ENCODE measurements at regions not wholly inside any gene's neighbourhood (a gene's known extent, or its start where the extent isn't known, plus 50 kb on each side); places are given as distances from the start of the nearest gene placed in this dataset.

DNA sequence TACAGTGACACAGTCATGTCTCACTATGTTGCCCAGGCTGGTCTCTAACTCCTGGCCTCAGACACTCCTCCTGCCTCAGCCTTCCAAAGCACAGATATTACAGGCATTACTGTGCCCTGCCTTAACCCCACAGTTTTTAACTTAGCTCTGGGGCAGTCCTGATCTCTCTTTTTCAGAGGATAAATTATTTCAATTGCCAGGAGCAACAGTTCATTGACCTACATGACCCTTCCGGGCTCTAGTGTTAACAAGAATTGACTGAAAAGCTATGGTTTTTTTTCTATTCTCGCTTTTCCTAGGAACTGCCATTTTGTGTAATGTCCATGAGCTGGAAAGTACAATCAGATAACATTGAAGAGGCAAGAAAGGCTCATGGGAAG is 92.8 kb downstream of the HNRNPLL start:
- DNase-seq, result no peak

DNA sequence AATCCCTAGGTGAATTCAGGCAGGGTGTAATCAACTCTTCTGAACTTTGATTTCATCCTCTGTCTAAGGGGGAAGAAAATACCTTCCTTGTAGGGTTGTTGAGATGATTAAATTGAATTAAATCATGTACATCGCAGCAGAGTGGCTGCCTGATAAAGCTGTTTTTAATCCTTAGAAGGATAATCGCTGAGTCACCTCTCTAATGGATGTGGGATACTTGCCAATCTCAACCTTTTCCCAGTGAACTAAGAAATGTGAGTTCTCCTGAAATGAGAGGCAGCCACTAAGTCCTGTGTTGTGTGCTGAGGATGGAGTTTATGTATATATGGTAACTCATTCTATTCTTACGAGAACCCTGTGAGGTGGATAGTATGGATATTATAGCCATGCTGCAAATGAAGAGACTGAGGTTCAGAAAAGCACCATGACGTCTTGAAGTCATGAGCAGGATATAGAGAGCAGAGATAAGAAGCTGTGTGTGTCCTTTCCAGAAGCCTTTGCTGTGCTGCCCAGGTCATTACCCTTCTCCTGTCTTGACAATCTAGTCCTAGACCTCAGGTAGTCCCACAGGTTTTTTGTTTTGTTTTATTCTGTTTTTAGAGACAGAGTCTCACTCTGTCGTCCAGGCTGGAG is 93.3 kb downstream of the HNRNPLL start:
- no peak for DNase-seq

DNA sequence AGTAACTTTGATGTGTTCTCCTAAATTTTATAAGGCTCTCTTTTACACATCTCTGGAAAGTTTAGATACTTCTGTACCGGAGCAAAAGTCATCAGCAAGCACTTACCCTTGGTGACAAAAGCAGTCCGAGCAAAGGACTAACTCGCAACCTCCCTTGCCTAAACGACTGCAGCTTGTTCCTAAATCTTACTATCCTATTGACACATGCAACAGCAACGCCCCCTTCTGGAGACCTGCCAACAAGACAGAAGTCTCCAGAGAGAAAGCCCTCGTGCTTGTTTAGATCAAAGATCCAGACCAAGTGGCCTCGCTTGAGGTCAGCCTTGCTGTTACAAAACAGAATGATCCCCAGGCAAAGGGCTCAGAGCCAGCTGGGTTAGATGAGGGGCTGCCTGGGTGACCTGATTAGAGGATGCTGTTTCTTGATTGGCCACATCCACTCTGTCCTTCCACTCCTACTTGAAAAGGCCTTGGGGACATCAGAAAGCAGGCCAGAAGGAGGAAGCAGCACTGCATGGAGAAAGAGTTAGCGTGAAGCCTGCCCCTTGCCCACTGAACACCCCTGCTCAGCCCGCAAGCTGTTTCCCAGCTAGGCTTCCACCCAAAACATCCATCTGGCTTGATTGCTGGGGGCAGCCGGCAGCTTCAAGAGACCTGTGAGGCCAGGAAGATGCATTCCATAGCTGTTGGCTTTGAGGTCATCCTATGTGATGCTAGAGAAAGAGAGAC is 94.3 kb downstream of the HNRNPLL start:
- peak; percentile 78 for DNase-seq

DNA sequence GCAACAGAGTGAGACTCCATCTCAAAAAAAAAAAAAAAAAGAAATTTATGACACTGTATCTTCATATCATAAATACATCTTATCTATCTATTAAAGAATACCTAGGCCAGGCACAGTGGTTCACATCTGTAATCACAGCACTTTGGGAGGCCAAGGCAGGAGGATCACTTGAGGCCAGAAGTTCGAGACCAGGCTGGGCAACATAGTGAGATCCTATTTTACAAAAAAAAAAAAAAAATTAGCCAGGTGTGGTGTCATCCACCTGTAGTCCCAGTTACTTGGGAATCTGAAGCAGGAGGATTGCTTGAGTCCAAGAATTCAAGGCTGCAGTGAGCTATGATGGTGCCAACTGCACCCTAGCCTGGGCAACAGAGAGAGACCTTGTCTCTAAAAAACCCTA is 95.0 kb downstream of the HNRNPLL start:
- DNase-seq, result no peak

DNA sequence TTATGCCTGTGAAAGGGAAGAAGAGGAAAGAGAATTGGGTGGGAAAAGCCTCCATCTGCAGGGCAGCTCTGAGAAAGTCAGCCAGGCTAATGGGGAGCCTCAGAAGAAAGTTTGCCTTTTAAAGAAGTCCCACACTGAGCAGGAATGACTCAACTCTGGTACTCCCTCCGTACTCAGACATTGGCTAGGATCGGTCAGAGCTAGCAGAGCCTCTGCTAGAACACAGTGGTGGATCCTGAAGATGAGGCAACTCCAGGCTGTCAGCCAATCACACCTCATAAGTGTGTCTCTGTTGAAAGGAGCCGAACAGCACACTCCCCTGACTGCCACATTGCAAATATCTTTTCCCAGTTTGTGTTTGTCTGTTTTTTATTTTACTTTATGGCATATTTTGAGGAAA is 96.9 kb downstream of the HNRNPLL start:
- DNase-seq, result no peak

DNA sequence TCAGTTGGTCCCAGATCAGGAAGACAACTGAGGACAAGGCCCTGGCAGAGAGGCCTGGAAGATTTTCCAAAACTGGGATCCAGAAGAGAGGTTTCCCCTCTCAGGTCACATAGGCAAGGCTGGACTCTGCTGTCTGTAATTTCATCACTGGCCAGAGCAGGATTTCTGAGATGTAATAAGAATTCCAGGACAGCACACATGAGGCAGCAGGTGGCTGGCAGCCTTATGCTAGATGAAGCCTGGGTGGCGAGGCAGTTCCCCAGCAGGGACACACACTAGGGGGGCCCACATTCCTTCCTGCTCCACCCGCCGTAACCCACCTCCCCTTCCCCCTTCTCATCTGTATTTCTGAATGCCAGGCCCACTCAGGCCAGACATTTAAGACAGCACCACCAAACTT is 98.6 kb downstream of the HNRNPLL start:
- DNase-seq, result no peak

DNA sequence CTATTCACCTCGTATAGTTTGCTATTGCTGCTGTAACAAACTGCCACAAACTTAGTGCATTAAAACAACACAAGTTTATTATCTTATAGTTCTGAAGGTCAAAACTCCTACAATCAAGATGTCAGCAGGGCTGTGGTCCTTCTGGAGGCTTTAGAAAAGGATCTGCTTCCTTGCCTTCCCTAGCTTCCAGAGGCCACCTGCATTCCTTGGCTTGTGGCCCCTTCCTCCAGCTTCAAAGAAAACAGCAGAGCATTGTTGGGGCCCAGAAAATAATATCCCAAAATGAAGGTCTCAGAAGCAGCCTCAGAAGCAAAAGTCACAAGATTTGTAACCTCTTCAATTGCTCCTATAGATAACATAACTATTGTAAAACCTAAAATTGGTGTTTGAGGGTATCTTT is 100.6 kb downstream of the HNRNPLL start:
- no peak for DNase-seq

DNA sequence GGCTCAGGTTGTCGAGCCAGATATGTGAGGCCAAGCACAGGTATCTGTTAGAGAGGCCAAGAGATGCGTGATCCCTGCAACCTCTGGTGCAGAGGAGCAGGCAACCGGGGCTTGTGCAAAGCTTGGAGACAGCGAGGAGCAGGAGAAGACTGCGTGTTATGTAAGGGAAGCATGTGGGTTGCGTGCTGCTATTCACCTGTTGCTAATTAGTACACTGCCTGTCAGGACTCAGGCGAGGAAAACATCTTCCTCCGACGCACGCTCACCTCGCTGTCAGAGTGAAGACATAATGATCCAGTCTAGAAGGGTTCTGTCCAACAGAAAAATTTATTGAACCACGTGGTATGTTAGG is 102.5 kb downstream of the HNRNPLL start:
- no peak for DNase-seq

DNA sequence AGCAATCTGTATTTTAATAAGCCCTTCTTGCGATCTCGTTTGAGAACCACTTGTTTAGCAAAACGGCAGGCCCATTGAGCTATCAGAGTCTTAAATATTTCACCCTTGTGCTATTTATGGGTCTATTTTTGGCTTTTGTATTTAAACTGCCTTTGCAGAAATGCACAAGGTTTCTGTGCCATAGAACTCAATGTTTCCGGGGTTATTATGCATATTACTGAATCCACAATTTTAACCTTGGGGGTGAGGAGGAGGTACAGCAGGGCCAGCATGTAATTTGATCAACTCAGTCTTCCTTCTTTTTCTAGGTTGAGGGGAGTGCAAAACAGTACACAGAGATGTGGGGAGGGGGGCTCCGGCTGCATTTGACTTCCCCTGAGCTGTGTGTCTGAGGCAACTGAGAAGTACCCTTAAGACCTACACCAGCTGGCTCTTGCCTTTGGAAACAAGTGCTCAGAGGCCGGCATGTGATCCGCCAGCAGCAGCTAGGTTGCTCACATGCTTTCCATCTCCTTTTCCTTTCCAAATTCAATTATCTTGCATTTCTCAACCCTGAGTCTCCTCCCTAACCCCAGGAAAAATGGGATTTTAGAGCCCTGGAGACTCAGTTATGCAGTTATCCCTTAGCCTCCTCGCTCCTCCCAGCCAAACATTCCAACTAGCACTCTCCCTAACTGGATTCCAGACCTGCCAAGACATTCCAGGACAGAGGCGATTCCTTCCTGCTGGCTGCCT is 103.0 kb downstream of the HNRNPLL start:
- DNase-seq, result no peak

DNA sequence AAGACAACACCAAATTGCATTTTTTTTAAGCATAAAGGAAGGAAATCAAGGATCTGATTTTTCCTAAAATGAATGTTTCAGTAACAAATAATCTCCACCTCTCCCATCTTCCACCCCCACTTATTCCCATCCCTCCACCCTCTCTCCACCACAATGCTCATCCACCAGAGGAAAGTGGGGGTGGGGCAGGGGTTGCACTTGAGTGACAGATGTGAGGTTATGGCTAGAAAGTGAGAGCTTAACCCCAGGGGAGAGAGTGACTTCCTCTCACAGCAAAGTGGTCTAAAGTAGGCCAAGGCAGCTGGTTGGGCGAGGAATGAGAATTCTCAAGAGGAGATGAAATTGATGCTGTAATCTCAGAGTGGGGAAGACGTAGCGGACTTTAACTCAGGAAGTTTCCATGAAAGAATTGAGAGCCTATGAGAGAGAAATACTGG is 104.7 kb downstream of the HNRNPLL start:
- DNase-seq, result no peak

DNA sequence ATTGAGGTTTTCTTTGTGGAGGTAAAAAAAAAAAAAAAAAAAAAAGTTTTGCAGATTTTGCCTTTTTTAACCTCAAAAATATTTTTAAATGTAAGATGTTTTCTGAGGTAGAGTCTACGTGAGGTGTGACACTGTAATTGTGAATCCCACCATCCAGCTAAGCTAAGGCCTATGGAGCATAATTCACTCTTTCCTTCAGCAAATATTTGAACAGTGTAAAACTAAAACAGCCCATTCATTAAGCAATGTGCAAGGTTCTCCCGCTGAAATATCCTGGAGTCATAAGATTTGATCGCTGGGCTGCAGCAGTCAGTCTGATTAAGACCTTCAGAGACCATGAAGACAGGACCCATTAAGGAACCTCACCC is 105.1 kb downstream of the HNRNPLL start:
- DNase-seq, result no peak

DNA sequence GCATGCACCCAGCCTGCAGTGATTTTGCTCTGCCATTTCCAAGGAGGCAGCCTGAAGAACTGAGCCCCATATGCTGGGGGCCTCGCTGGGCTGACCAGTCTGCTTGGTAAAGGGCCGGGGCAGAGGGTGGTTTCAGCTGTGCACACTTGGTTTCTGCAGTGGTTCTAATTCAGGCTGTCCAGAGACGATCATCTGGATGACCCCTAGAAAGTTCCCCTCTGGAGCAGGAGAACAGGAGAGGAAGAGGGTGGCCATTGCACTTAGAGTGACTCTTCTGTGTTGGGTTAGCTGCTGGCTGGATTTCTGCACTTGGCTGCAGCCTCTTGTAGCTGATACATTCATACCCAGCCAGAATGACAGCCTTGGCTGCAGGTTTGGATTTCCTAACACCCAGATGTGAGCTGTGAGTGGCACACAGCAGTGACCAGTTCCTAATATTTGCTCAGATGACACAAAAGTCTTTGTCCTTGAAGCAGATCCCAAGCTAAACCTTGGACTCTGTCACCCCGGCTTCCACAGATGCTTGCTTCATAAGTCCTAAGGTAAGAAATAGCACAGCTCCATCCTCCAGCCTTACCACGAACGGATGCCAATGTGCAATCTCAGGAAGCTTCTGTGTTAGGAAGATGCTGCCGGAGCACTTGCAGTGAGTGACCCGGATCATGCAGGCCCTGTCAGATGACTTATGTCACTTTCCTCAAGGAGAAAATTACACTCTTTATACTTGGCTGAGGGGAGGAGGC is 105.6 kb downstream of the HNRNPLL start:
- no peak for DNase-seq

DNA sequence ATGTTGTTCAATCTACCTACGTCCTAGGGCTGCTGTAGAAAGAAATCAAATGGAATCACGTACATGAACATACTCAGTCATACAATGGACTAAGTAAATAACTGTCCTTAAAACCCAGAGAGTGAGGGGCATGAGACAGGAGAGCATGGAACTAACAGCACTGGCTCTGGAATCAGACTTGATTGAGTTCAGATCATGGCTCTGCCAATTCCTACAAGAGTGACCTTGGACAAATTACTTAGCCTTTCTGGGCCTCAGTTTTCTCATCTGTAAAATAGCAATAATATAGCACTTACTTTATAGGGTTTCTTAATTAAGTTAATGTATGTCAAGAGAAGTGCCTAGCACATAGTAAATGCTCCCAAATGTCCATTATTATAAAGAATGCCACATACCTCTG is 106.8 kb downstream of the HNRNPLL start:
- DNase-seq, result no peak

DNA sequence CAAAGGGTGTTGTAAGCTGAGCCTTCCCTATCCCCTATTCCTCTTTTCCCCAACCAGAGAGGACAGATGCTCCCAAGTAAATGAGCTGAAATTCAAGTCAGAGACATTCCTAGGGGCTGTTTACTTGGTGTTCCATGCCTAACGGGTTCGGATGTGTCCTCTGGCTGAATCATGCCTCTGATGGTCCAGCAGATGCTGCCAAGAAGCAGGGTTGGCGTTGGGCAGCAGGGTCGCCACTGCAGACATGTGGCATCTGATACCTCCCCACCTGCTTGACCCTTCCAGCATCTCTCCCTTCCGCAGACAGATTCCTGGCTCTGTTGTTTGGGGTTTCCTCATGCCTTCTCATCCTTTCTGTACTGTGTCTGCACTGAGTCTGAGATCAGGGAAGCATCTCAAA is 108.3 kb downstream of the HNRNPLL start:
- DNase-seq, result no peak

DNA sequence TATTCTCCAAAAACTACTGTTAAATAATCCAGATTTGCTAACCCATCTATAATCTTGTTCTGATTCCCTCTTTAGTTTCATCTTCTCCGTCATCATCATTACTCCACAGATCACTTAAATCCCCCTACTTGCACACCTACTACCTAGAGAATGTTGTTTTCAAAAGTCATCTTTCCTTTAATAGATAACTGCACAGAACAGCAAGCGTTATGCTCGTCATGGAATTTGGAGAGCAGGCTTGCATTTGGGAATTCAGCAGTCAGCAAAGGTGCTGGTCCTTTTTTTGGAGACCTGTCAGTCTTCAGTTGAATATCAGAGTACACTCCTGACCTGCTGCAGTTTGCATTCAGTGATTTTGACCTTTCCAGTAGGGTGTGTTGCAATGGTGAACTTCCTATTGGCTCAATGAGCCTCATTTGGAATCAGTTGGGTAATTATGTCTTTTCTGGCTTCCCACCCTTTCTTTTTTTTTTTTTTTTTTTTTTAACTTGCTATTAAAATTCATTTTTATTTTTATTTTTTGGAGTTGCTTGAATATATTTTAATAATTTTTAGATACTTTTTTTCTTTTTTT is 110.6 kb downstream of the HNRNPLL start:
- no peak for DNase-seq

DNA sequence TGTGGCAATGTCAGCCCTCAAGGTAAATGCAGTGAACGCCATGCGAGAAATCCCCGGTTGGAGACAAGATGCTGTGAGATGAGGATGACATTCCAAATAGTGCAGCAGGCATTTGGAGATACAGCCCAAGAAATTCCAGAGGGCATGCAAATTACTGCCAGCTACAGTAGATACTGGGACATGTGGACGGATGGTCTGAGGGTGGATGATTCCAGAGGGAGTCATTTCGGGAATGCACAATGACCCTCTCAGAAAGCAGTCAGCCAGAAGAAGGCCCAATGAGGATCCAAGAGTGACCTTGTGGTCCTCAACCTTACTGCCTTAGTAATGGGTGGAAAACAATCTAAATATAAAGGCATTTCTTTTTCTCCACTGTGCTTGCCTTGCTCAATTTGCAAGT is 111.3 kb downstream of the HNRNPLL start:
- no peak for DNase-seq

DNA sequence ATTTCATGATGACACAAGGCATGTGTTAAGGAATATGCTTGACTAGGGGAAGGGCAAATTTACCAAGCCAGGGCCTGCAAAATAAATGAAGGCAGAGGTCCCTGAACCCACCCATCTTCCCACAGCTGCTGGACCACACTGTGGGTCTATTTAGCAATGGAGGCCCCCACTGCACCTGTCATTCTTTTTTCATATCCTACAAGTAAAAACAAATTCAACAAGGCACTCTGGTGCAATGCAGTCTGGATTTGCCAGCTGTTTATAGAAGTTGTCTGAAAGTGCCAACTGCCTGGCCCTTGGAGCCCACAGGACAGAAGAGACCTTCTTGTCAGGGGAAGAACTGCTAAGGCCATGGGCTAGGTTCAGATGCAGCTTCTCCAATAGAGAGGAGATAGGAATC is 112.8 kb upstream of the ATL2 start:
- no peak for DNase-seq

DNA sequence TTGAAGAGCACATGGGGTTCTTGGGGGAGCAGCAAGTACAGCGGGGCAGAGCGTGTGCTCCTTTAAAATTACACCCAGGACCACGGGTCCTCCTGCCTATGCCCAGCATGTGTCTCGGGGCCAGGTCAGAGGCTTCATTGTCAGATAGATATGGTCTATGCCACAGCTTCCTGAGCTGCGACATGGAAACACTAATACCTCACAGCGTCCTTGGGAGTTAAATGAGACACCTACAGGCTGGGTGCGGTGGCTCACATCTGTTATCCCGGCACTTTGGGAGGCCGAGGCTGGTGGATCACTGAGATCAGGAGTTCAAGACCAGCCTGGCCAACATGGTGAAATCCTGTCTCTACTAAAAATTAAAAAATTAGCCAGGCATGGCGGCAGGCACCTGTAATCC is 110.8 kb upstream of the ATL2 start:
- DNase-seq, result no peak

DNA sequence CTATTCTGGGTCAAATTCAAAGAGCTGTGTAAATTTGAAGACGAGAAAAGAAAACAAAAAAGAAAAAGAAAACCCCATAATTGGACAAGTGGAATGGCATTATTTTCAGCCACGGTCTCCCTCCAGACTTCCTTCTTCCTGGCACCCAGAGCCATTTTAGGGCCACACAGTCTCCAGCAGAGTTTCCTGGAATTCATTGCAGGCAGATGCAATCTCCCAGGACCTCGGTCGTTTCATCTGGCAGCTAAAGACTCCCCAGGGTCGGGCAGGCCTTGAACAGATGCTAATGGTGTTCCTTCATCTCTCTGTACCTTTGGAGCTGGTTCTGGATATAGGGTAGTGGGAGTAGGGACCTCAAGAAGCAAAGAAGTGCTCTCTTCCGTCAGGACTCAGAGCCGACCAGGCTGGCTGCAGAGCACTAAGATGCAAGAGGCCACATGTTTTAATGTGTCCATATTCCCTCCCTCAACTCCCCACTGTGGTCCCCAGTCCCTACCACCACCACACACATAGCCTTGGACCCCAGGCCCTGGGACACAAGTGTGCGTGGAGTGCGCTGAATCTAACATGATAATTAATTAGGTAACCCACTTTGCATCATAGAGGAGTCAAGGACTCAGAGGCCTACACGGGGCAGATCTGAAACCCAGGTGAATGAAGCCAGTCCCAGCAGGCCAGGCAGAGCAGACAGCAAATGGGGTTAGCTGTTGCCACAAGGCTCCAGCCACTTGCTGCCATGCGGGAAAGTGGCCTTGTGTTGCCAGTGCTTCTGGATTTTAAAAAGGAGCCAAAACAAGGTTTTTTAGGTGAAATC is 109.3 kb upstream of the ATL2 start:
- DNase-seq, result no peak

DNA sequence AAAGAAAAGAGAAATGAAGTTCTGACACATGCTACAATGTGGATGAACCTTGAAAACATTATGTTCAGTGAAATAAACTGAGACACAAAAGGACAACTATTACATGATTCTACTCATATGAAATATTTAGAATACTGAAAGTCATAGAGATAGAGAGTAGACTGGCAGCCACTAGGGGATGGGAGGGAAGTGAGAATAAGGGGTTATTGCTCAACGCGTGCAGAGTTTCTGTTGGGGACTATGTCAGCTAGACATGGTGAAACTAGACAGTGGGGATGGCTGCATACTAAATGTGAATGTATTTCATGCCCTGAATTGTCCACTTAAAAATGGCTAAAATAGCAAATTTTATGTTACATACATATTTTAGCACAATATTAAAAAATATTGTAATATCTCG is 108.7 kb upstream of the ATL2 start:
- no peak for DNase-seq

DNA sequence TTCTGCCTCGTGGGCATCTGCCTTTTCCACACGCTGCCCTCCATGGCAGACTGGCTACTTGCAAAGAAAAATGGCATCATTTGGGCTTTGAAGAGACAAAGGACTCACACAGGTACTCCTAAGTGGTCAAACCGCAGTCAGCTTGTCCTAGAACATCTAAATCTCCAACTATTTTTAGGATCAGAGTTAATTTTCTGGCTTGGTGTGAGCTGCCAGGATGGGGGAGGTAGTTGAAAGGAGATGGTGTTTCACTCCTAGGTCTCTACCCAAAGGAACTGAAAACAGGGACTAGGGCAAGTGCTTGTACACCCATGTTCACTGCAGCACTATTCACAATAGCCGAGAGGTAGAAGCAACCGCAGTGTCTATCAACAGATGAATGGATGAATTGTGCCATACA is 107.9 kb upstream of the ATL2 start:
- DNase-seq, result no peak

DNA sequence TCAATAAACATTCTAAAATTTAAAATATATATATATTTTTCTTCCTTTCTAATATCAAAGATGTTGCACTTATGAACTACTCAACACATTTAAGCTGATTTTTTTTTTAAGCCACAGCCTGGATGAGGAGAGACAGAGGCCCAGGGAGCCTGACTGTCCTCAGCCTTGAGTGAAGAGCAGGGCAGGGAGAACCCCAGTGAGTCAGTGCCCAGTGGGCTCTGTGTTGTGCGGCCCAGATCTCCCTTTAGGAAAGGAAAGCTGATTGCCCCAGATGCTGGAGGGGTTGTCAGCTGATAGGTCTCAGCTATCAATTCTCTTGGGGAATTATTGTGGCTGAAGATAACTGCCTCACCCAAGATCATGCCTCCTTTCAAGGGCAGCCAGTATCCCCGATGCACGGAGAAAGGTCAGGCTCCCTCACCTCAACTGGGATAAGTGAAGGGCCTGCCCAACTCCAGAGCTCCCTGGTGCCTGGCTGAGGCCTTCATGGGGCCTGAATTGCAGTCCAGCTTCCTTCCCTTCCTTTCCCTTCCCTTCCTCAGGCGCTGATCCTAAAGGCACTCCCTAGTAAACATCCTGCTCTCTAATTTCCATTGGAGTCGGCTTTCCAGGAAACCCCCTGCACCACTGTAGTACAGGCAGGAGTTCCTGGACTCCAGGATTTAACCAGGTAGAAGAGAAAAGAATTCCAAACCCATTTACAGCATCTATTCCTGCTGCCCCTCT is 106.9 kb upstream of the ATL2 start:
- no peak for DNase-seq

Measured in activated naive CD4-positive, alpha-beta T cell treated with anti-CD3 and anti-CD28 coated beads, Interleukin-2, amount 50 U/mL, for 16 hours (primary cell).